ENCODE measurements at regions not wholly inside any gene's neighbourhood (a gene's known extent, or its start where the extent isn't known, plus 50 kb on each side); places are given as distances from the start of the nearest gene placed in this dataset.
A peak's percentile ranks its signal among the peaks of the same experiment; 100 is the strongest.

GRCh38 chr3:159791336-159791735, 197.3 kb upstream of the IL12A start:
- DNase-seq (ENCODE audit: low read depth) = no peak

- DNase-seq (ENCODE audit: low read depth) = no peak
Measured at GRCh38 chr3:159792070-159792469, 196.6 kb upstream of the IL12A start.

GRCh38 chr3:159795042-159795441, 193.6 kb upstream of the IL12A start:
- no peak for DNase-seq (ENCODE audit: low read depth)

GRCh38 chr3:159795681-159796175, 192.9 kb upstream of the IL12A start:
- DNase-seq (ENCODE audit: low read depth) = no peak

- DNase-seq (ENCODE audit: low read depth) = no peak
Measured at GRCh38 chr3:159796226-159796625, 192.4 kb upstream of the IL12A start.

GRCh38 chr3:159796744-159797143, 191.9 kb upstream of the IL12A start:
- no peak for DNase-seq (ENCODE audit: low read depth)

GRCh38 chr3:159797771-159798170, 190.9 kb upstream of the IL12A start:
- DNase-seq (ENCODE audit: low read depth) = no peak

GRCh38 chr3:159798951-159799350, 189.7 kb upstream of the IL12A start:
- DNase-seq (ENCODE audit: low read depth) = no peak

- DNase-seq (ENCODE audit: low read depth) = no peak
Measured at GRCh38 chr3:159800434-159801155, 188.0 kb upstream of the IL12A start.

- DNase-seq (ENCODE audit: low read depth) = no peak
Measured at GRCh38 chr3:159802864-159803263, 185.8 kb upstream of the IL12A start.

- no peak for DNase-seq (ENCODE audit: low read depth)
Measured at GRCh38 chr3:159803459-159803858, 185.2 kb upstream of the IL12A start.

GRCh38 chr3:159804726-159805410, 183.8 kb upstream of the IL12A start:
- peak; percentile 11 for DNase-seq (ENCODE audit: low read depth)

GRCh38 chr3:159805411-159805772, 183.2 kb upstream of the IL12A start:
- DNase-seq (ENCODE audit: low read depth) = no peak

- DNase-seq (ENCODE audit: low read depth) = no peak
Measured at GRCh38 chr3:159806412-159806811, 182.2 kb upstream of the IL12A start.

- DNase-seq (ENCODE audit: low read depth) = no peak
Measured at GRCh38 chr3:159807137-159808040, 181.2 kb upstream of the IL12A start.

GRCh38 chr3:159813822-159814531, 174.7 kb upstream of the IL12A start:
- no peak for DNase-seq (ENCODE audit: low read depth)

GRCh38 chr3:159816512-159816911, 172.1 kb upstream of the IL12A start:
- DNase-seq (ENCODE audit: low read depth) = no peak

GRCh38 chr3:159817126-159817525, 171.5 kb upstream of the IL12A start:
- DNase-seq (ENCODE audit: low read depth) = no peak

- DNase-seq (ENCODE audit: low read depth) = no peak
Measured at GRCh38 chr3:159817571-159817970, 171.1 kb upstream of the IL12A start.

- no peak for DNase-seq (ENCODE audit: low read depth)
Measured at GRCh38 chr3:159818399-159818798, 170.2 kb upstream of the IL12A start.

- DNase-seq (ENCODE audit: low read depth) = no peak
Measured at GRCh38 chr3:159818997-159819500, 169.6 kb upstream of the IL12A start.

- no peak for DNase-seq (ENCODE audit: low read depth)
Measured at GRCh38 chr3:159819676-159820075, 169.0 kb upstream of the IL12A start.
